HepG2 (cell line): ENCODE measurements at regions not wholly inside any gene's neighbourhood (a gene's known extent, or its start where the extent isn't known, plus 50 kb on each side); places are given as distances from the start of the nearest gene placed in this dataset.

ENCODE experiments used
- AGO2 ChIP-seq: fragments of 200-400 bp; formaldehyde crosslinking; optimal IDR thresholded peaks from 2 replicates; pipeline ENCODE3; 2017; ENCODE audit warnings: mild to moderate bottlenecking, low read depth, low read length, moderate library complexity
- MIER2 ChIP-seq: IDR thresholded peaks from 2 replicates; pipeline ENCODE4 v1.6.1; 2016; ENCODE audit warnings: missing biosample characterization, missing genetic modification reagents
- MLLT10 ChIP-seq: sonication (generic); formaldehyde crosslinking; IDR thresholded peaks from 2 replicates; pipeline ENCODE4 v1.4.0; 2020; ENCODE audit warnings: missing genetic modification reagents
- NR3C1 ChIP-seq: sonication (generic); formaldehyde crosslinking; IDR thresholded peaks from 2 replicates; pipeline ENCODE4 v1.4.0; 2020; ENCODE audit warnings: missing genetic modification reagents
- PCBP2 ChIP-seq: fragments of 200-400 bp; formaldehyde crosslinking; optimal IDR thresholded peaks from 2 replicates; pipeline ENCODE3; 2018; ENCODE audit warnings: low read length, low read depth; ENCODE audit not compliant: poor library complexity, severe bottlenecking
- POLR2AphosphoS5 ChIP-seq: IDR thresholded peaks from 2 replicates; pipeline ENCODE4 v1.6.1; 2012; ENCODE audit warnings: low read depth, low read length
- PTBP1 ChIP-seq: fragments of 200-400 bp; formaldehyde crosslinking; IDR thresholded peaks from 2 replicates; pipeline ENCODE4 v1.6.1; 2018; ENCODE audit warnings: low read length, low read depth; ENCODE audit not compliant: poor library complexity, severe bottlenecking
- RAD21 ChIP-seq: fragments of 450-650 bp; formaldehyde crosslinking; IDR thresholded peaks from 2 replicates; pipeline ENCODE4 v1.5.0; 2020; ENCODE audit warnings: mild to moderate bottlenecking
- RXRB ChIP-seq: IDR thresholded peaks from 2 replicates; pipeline ENCODE4 v1.6.1; 2016; ENCODE audit warnings: borderline replicate concordance, missing genetic modification reagents, missing compliant biosample characterization
- SMARCC2 ChIP-seq: fragments of 450-650 bp; IDR thresholded peaks from 2 replicates; pipeline ENCODE4 v1.6.1; 2017; ENCODE audit warnings: antibody characterized with exemption, mild to moderate bottlenecking
- ZNF20 ChIP-seq: sonication (generic); formaldehyde crosslinking; IDR thresholded peaks from 2 replicates; pipeline ENCODE4 v1.4.0; 2020; ENCODE audit warnings: mild to moderate bottlenecking, moderate library complexity, missing genetic modification reagents
- ZNF235 ChIP-seq: sonication (generic); formaldehyde crosslinking; IDR thresholded peaks from 2 replicates; pipeline ENCODE4 v1.8.1; 2023; ENCODE audit warnings: mild to moderate bottlenecking, missing genetic modification reagents, borderline replicate concordance
- ZNF274 ChIP-seq: sonication (generic); formaldehyde crosslinking; IDR thresholded peaks from 2 replicates; pipeline ENCODE4 v1.5.1; 2020; ENCODE audit warnings: mild to moderate bottlenecking, missing genetic modification reagents
- ZNF589 ChIP-seq: sonication (generic); formaldehyde crosslinking; conservative IDR thresholded peaks from 2 replicates; pipeline ENCODE4 v1.8.0; 2022; ENCODE audit warnings: mild to moderate bottlenecking, moderate library complexity, missing genetic modification reagents
- ZSCAN20 ChIP-seq: sonication (generic); formaldehyde crosslinking; IDR thresholded peaks from 2 replicates; pipeline ENCODE4 v1.4.0; 2020; ENCODE audit warnings: missing genetic modification reagents, mild to moderate bottlenecking, borderline replicate concordance
- TF ChIP-seq, protein P1 (sequence below): sonication (generic); formaldehyde crosslinking; IDR thresholded peaks from 2 replicates; pipeline ENCODE4 v1.5.0; 2020; ENCODE audit warnings: missing genetic modification reagents
- TF ChIP-seq, protein P2 (sequence below), 2 experiments: sonication (generic) in 1 of 2; formaldehyde crosslinking in 1 of 2; IDR thresholded peaks; 2 replicates each; pipeline versions ENCODE4 v1.6.1 to v1.9.0; 2014 to 2022; ENCODE audit warnings: antibody characterized with exemption in 1 of 2, borderline replicate concordance in 1 of 2, inconsistent platforms in 1 of 2, low read depth in 1 of 2, missing genetic modification reagents in 1 of 2
- TF ChIP-seq, protein P3 (sequence below): sonication (generic); formaldehyde crosslinking; IDR thresholded peaks from 2 replicates; pipeline ENCODE4 v1.4.0; 2020; ENCODE audit warnings: mild to moderate bottlenecking, missing genetic modification reagents
- TF ChIP-seq, protein P4 (sequence below): sonication (generic); formaldehyde crosslinking; IDR thresholded peaks from 2 replicates; pipeline ENCODE4 v1.5.0; 2020; ENCODE audit warnings: mild to moderate bottlenecking, missing genetic modification reagents

DNA sequence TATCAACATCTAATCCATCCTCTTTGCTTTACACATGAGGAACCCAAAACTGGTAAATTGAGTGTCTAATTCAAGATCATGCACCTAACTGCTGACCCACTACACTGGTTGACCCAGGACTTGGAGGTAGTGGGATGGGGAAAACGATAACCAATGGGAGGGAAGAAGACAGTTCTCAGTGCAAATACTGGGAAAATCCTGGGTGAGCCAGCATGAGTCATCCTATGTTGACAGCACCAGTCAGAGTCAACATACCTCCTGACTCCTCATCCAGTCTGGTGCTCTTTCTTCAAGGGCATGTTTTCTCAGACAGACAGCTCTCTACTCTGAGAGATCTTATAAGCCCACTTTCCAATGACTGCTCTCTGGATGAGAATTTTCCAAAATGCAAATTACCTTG lies 232.8 kb upstream of the PTGER4 start (continued):
- TF ChIP-seq, protein P1, sequence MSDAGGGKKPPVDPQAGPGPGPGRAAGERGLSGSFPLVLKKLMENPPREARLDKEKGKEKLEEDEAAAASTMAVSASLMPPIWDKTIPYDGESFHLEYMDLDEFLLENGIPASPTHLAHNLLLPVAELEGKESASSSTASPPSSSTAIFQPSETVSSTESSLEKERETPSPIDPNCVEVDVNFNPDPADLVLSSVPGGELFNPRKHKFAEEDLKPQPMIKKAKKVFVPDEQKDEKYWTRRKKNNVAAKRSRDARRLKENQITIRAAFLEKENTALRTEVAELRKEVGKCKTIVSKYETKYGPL (CRISPR knock-in tag) = no peak
- TF ChIP-seq ZSCAN20 (no peak), POLR2AphosphoS5 (no peak), SMARCC2 (0 out of 2 replicates have a peak, but pooled peaks have one; percentile 53), RAD21 (CRISPR knock-in tag) (no peak), RXRB (CRISPR knock-in tag) (peak; percentile 62; the same call in 1 of the 2 replicates), ZNF235 (CRISPR knock-in tag) (no peak), PCBP2 (no peak), ZNF20 (no peak), PTBP1 (no peak), ZNF589 (CRISPR knock-in tag) (no peak), ZNF274 (CRISPR knock-in tag) (no peak), AGO2 (no peak), NR3C1 (no peak), MLLT10 (CRISPR knock-in tag) (no peak), MIER2 (CRISPR knock-in tag) (no peak)
- TF ChIP-seq, protein P2, sequence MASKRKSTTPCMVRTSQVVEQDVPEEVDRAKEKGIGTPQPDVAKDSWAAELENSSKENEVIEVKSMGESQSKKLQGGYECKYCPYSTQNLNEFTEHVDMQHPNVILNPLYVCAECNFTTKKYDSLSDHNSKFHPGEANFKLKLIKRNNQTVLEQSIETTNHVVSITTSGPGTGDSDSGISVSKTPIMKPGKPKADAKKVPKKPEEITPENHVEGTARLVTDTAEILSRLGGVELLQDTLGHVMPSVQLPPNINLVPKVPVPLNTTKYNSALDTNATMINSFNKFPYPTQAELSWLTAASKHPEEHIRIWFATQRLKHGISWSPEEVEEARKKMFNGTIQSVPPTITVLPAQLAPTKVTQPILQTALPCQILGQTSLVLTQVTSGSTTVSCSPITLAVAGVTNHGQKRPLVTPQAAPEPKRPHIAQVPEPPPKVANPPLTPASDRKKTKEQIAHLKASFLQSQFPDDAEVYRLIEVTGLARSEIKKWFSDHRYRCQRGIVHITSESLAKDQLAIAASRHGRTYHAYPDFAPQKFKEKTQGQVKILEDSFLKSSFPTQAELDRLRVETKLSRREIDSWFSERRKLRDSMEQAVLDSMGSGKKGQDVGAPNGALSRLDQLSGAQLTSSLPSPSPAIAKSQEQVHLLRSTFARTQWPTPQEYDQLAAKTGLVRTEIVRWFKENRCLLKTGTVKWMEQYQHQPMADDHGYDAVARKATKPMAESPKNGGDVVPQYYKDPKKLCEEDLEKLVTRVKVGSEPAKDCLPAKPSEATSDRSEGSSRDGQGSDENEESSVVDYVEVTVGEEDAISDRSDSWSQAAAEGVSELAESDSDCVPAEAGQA (IDR thresholded peaks at IDR 0.05; ENCODE audit: low read depth) = no peak
- TF ChIP-seq, protein P2 (CRISPR knock-in tag; IDR thresholded peaks at IDR 0.05; ENCODE audit: borderline replicate concordance) = no peak
- TF ChIP-seq, protein P3, sequence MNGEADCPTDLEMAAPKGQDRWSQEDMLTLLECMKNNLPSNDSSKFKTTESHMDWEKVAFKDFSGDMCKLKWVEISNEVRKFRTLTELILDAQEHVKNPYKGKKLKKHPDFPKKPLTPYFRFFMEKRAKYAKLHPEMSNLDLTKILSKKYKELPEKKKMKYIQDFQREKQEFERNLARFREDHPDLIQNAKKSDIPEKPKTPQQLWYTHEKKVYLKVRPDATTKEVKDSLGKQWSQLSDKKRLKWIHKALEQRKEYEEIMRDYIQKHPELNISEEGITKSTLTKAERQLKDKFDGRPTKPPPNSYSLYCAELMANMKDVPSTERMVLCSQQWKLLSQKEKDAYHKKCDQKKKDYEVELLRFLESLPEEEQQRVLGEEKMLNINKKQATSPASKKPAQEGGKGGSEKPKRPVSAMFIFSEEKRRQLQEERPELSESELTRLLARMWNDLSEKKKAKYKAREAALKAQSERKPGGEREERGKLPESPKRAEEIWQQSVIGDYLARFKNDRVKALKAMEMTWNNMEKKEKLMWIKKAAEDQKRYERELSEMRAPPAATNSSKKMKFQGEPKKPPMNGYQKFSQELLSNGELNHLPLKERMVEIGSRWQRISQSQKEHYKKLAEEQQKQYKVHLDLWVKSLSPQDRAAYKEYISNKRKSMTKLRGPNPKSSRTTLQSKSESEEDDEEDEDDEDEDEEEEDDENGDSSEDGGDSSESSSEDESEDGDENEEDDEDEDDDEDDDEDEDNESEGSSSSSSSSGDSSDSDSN (CRISPR knock-in tag) = no peak
- TF ChIP-seq, protein P4, sequence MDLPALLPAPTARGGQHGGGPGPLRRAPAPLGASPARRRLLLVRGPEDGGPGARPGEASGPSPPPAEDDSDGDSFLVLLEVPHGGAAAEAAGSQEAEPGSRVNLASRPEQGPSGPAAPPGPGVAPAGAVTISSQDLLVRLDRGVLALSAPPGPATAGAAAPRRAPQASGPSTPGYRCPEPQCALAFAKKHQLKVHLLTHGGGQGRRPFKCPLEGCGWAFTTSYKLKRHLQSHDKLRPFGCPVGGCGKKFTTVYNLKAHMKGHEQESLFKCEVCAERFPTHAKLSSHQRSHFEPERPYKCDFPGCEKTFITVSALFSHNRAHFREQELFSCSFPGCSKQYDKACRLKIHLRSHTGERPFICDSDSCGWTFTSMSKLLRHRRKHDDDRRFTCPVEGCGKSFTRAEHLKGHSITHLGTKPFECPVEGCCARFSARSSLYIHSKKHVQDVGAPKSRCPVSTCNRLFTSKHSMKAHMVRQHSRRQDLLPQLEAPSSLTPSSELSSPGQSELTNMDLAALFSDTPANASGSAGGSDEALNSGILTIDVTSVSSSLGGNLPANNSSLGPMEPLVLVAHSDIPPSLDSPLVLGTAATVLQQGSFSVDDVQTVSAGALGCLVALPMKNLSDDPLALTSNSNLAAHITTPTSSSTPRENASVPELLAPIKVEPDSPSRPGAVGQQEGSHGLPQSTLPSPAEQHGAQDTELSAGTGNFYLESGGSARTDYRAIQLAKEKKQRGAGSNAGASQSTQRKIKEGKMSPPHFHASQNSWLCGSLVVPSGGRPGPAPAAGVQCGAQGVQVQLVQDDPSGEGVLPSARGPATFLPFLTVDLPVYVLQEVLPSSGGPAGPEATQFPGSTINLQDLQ = no peak
